CD8-positive, alpha-beta memory T cell (primary cell): ENCODE measurements at regions not wholly inside any gene's neighbourhood (a gene's known extent, or its start where the extent isn't known, plus 50 kb on each side); places are given as distances from the start of the nearest gene placed in this dataset.
"Not testable (repeated sequence)": the region's sequence is repeated elsewhere in the genome, so short reads cannot be mapped to it uniquely, and the experiment has no call there.

Experiments used
- CTCF ChIA-PET: fragments of 350-600 bp; sonication (Branson Sonifier 250); formaldehyde crosslinking; loops from one replicate; lab custom pipeline; 2021; ENCODE audit warnings: antibody characterized with exemption; lab: Charles Lee
- POLR2A ChIA-PET: fragments of 350-600 bp; sonication (Branson Sonifier 250); formaldehyde crosslinking; loops from one replicate; lab custom pipeline; 2021; ENCODE audit warnings: antibody characterized with exemption; lab: Charles Lee
- DNase-seq, 5 donors: peaks; one replicate each; pipeline versions ENCODE4 v3.0.0 to v3.0.0-alpha.2; 2020 to 2022; ENCODE audit warnings: mixed read lengths in 1 of 5
- H3K27ac ChIP-seq: one replicate; pipeline ENCODE4 v1.7.0; 2013; ENCODE audit warnings: low read depth, mild to moderate bottlenecking, low read length, moderate library complexity
- H3K27me3 ChIP-seq: 2 replicates; pipeline ENCODE4 v1.7.0; 2013; ENCODE audit warnings: low read length, mild to moderate bottlenecking; ENCODE audit not compliant: insufficient read depth, poor library complexity, severe bottlenecking
- H3K36me3 ChIP-seq: 2 replicates; pipeline ENCODE4 v1.7.0; 2013; ENCODE audit warnings: mild to moderate bottlenecking, low read length, moderate library complexity; ENCODE audit not compliant: insufficient read depth
- H3K4me1 ChIP-seq: 2 replicates; pipeline ENCODE4 v1.7.0; 2013; ENCODE audit warnings: mild to moderate bottlenecking, low read length, moderate library complexity; ENCODE audit not compliant: insufficient read depth
- H3K4me3 ChIP-seq: 2 replicates; pipeline ENCODE4 v1.7.0; 2013; ENCODE audit warnings: mild to moderate bottlenecking, low read length
- H3K9me3 ChIP-seq: 2 replicates; pipeline ENCODE4 v1.7.0; 2013; ENCODE audit warnings: mild to moderate bottlenecking, low read length
- H3K27ac Mint-ChIP-seq, 8 donors: one replicate each; pipeline ENCODE4 v1.8.0; 2020 to 2021; ENCODE audit warnings: mixed read lengths in 8 of 8, mild to moderate bottlenecking in 6 of 8, inconsistent platforms in 3 of 8, moderate library complexity in 3 of 8
- H3K27me3 Mint-ChIP-seq, 2 donors: one replicate each; pipeline ENCODE4 v1.8.0; 2020 to 2021; ENCODE audit warnings: mixed read lengths in 2 of 2, mild to moderate bottlenecking in 1 of 2, moderate library complexity in 1 of 2
- H3K36me3 Mint-ChIP-seq, 3 donors: one replicate each; pipeline ENCODE4 v1.8.0; 2020 to 2021; ENCODE audit warnings: mixed read lengths in 3 of 3, inconsistent platforms in 1 of 3, mild to moderate bottlenecking in 1 of 3
- H3K4me1 Mint-ChIP-seq, 3 donors: one replicate each; pipeline ENCODE4 v1.8.0; 2020 to 2021; ENCODE audit warnings: mixed read lengths in 3 of 3, inconsistent platforms in 1 of 3, mild to moderate bottlenecking in 1 of 3
- H3K4me3 Mint-ChIP-seq, 7 donors: one replicate each; pipeline ENCODE4 v1.8.0; 2020 to 2021; ENCODE audit warnings: mixed read lengths in 7 of 7, mild to moderate bottlenecking in 6 of 7, moderate library complexity in 4 of 7, inconsistent platforms in 2 of 7
- H3K9me3 Mint-ChIP-seq, 5 donors: one replicate each; pipeline ENCODE4 v1.8.0; 2020 to 2022; ENCODE audit warnings: mixed read lengths in 5 of 5, mild to moderate bottlenecking in 3 of 5, moderate library complexity in 2 of 5, inconsistent platforms in 1 of 5

- H3K27me3 ChIP-seq, DNase-seq, H3K27ac ChIP-seq, H3K4me3 Mint-ChIP-seq, POLR2A ChIA-PET, CTCF ChIA-PET, H3K36me3 Mint-ChIP-seq, H3K27me3 Mint-ChIP-seq, H3K27ac Mint-ChIP-seq, H3K9me3 Mint-ChIP-seq, H3K4me3 ChIP-seq, H3K9me3 ChIP-seq, H3K4me1 ChIP-seq, H3K36me3 ChIP-seq, H3K4me1 Mint-ChIP-seq: not testable (repeated sequence)
These were observed 372.8 kb upstream of the CCL2 start for GRCh38 chr17:33882273-33882672.

DNA sequence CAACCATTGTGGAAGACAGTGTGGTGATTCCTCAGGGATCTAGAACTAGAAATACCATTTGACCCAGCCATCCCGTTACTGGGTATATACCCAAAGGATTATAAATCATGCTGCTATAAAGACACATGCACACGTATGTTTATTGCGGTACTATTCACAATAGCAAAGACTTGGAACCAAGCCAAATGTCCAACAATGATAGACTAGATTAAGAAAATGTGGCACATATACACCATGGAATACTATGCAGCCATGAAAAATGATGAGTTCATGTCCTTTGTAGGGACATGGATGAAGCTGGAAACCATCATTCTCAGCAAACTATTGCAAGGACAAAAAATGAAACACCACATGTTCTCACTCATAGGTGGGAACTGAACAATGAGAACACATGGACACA is 372.4 kb upstream of the CCL2 start:
- H3K4me1 Mint-ChIP-seq, H3K9me3 ChIP-seq, H3K36me3 ChIP-seq, H3K4me3 Mint-ChIP-seq, H3K4me3 ChIP-seq, H3K27me3 ChIP-seq, H3K9me3 Mint-ChIP-seq, H3K27ac ChIP-seq, POLR2A ChIA-PET, CTCF ChIA-PET, H3K36me3 Mint-ChIP-seq, H3K27ac Mint-ChIP-seq, H3K4me1 ChIP-seq, DNase-seq, H3K27me3 Mint-ChIP-seq: not testable (repeated sequence)

- H3K4me3 Mint-ChIP-seq, result no peak overlapping the region
- H3K4me1 ChIP-seq, result no peaks in the 10 kb centered on the region
These were observed 366.6 kb upstream of the CCL2 start for GRCh38 chr17:33888455-33888854.

GRCh38 chr17:33889040-33889439 is 366.0 kb upstream of the CCL2 start:
- Histone ChIP-seq H3K9me3 (no peaks in the 10 kb centered on the region), H3K27me3 (no peaks in the 10 kb centered on the region), H3K4me3 (no peak overlapping the region), H3K4me1 (no peaks in the 10 kb centered on the region), H3K27ac (peak overlapping the region; percentile 43), H3K36me3 (no peaks in the 10 kb centered on the region)
- Mint-ChIP-seq H3K36me3 (no peaks in the 10 kb centered on the region), H3K9me3 (no peaks in the 10 kb centered on the region), H3K4me1 (no peaks in the 10 kb centered on the region), H3K27me3 (peaks cover 4 to 7% of the 10 kb centered on the region in 2 donors), H3K4me3 (no peak overlapping the region), H3K27ac (no peak overlapping the region)
- DNase-seq, result no peak
- ChIA-PET CTCF (no interaction called here), POLR2A (no interaction called here)

More at GRCh38 chr17:33888455-33888854, 366.6 kb upstream of the CCL2 start:
- H3K4me3 ChIP-seq, result no peak overlapping the region
- no peaks in the 10 kb centered on the region for H3K36me3 ChIP-seq
- no peak for DNase-seq
- H3K27ac ChIP-seq, result peak overlapping the region; percentile 43
- ChIA-PET CTCF (no interaction called here), POLR2A (no interaction called here)
- H3K9me3 ChIP-seq, result no peaks in the 10 kb centered on the region
- Mint-ChIP-seq H3K4me1 (no peaks in the 10 kb centered on the region), H3K9me3 (peaks cover 0 to 2% (median 0%) of the 10 kb centered on the region in 5 donors), H3K27ac (no peak overlapping the region), H3K27me3 (peaks cover 0 to 7% of the 10 kb centered on the region in 2 donors), H3K36me3 (no peaks in the 10 kb centered on the region)
- no peaks in the 10 kb centered on the region for H3K27me3 ChIP-seq

DNA sequence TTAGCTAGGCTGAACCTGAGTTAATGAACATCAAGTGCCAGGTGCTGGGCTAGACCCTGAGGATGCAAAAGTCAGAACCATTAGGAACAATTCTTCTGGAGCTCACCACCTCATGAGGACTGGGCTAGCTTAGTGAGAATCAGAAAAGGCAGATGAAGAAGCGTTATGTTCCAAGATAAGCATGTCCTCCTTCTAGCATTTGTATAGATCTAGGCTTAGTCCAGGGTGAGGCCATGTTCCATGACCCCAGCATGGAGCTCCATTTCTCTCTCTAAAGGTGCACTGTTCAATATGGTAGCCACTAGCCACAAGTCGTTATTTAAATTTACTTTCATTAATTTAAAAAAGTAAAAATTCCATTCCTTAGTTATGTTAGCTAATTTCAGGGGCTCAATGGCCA is 365.3 kb upstream of the CCL2 start:
- Mint-ChIP-seq H3K4me1 (no peaks in the 10 kb centered on the region), H3K4me3 (no peak overlapping the region), H3K27ac (peak overlapping the region in 1 of 8 donors; percentile 11), H3K27me3 (peaks cover 7 to 8% of the 10 kb centered on the region in 2 donors), H3K36me3 (no peaks in the 10 kb centered on the region), H3K9me3 (no peaks in the 10 kb centered on the region)
- no peak for DNase-seq
- Histone ChIP-seq H3K4me3 (no peak overlapping the region), H3K27ac (peak overlapping the region; percentile 43), H3K36me3 (no peaks in the 10 kb centered on the region), H3K4me1 (no peaks in the 10 kb centered on the region), H3K9me3 (no peaks in the 10 kb centered on the region), H3K27me3 (no peaks in the 10 kb centered on the region)
- ChIA-PET CTCF (no interaction called here), POLR2A (no interaction called here)

DNA sequence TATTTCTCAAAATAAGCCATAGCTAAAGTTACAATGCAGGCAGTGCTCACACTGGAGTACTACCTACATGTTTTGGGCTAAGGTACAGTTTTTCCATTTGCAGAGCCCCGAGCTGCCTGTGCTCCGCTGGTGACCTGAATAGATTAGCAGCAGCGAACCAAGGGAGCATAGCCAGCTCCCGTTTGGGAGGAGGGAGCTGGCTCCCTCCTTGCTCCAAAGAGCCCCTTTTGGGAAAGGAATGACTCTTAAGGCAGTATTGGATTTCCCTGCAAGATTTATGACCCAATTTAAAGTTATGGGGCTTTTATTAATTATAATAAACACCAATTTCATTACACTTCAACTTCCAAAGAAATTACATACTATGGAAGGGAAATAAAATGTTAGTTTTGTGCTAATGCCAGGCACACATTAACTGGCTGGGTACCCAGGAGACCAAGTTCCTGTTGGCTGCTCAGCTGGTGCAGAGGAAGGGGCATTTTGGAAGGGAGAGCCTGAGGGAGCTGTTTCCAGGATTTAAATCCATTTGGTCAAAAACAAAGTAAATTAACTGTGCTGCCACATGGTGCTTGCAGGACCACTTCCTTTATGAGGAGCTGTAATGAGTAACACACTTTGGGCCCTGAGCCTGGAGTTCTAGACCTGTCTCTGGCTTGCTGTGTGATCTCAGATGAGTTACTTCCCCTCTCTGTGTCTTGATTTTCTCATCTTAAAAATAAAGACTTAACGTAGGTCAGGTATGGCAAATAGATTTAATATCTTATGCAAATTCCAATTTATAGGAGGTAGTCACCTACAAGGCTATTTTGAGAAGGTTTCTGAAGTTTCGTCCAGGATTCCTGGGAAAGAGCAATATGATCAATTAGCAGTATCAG is 362.1 kb upstream of the CCL2 start:
- no peak overlapping the region for H3K4me3 Mint-ChIP-seq
- no peak overlapping the region for H3K4me3 ChIP-seq
- H3K4me1 Mint-ChIP-seq, result no peaks in the 10 kb centered on the region
- no peaks in the 10 kb centered on the region for H3K36me3 Mint-ChIP-seq
- DNase-seq, result no peak
- no peaks in the 10 kb centered on the region for H3K27me3 ChIP-seq
- H3K27me3 Mint-ChIP-seq, result peaks cover 8 to 16% of the 10 kb centered on the region in 2 donors
- H3K27ac ChIP-seq, result no peak overlapping the region
- H3K27ac Mint-ChIP-seq, result no peak overlapping the region
- no peaks in the 10 kb centered on the region for H3K9me3 Mint-ChIP-seq
- POLR2A ChIA-PET, result no interaction called here
- CTCF ChIA-PET, result no interaction called here
- no peaks in the 10 kb centered on the region for H3K9me3 ChIP-seq
- no peaks in the 10 kb centered on the region for H3K4me1 ChIP-seq
- H3K36me3 ChIP-seq, result no peaks in the 10 kb centered on the region

DNA sequence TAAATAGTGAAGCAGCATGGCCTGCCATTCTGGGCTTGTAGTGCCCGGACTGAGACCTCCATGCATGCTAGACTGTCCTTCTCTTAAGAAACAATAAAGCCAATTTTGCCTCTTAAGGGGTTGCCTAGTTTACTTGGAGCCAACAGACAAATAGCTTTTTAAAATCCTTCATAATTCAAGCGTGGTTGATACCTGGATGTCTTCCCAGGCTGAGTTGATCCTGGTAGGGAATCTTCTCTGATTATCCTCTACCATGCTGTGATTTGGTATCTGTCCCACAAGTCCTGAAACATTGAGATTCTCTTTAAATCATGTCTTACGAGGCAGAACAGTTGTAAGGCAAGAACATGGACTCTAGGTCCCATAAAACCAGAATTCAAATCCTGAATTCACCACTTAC is 359.6 kb upstream of the CCL2 start:
- no peak overlapping the region for H3K4me3 Mint-ChIP-seq
- POLR2A ChIA-PET, result no interaction called here
- H3K36me3 Mint-ChIP-seq, result no peaks in the 10 kb centered on the region
- Histone ChIP-seq H3K9me3 (no peaks in the 10 kb centered on the region), H3K4me3 (no peak overlapping the region), H3K27ac (no peak overlapping the region), H3K36me3 (no peaks in the 10 kb centered on the region), H3K27me3 (no peaks in the 10 kb centered on the region), H3K4me1 (no peaks in the 10 kb centered on the region)
- H3K4me1 Mint-ChIP-seq, result no peaks in the 10 kb centered on the region
- CTCF ChIA-PET, result no interaction called here
- H3K27me3 Mint-ChIP-seq, result peaks cover 10 to 20% of the 10 kb centered on the region in 2 donors
- DNase-seq, result no peak
- no peaks in the 10 kb centered on the region for H3K9me3 Mint-ChIP-seq
- H3K27ac Mint-ChIP-seq, result no peak overlapping the region

- no peaks in the 10 kb centered on the region for H3K36me3 Mint-ChIP-seq
- no peak overlapping the region for H3K27ac Mint-ChIP-seq
- H3K9me3 Mint-ChIP-seq, result no peaks in the 10 kb centered on the region
- H3K27me3 Mint-ChIP-seq, result peaks cover 10 to 22% of the 10 kb centered on the region in 2 donors
- no peak overlapping the region for H3K4me3 Mint-ChIP-seq
- ChIA-PET CTCF (no interaction called here), POLR2A (no interaction called here)
- Histone ChIP-seq H3K27ac (no peak overlapping the region), H3K27me3 (no peaks in the 10 kb centered on the region), H3K36me3 (no peaks in the 10 kb centered on the region), H3K9me3 (no peaks in the 10 kb centered on the region), H3K4me3 (no peak overlapping the region), H3K4me1 (no peaks in the 10 kb centered on the region)
- H3K4me1 Mint-ChIP-seq, result no peaks in the 10 kb centered on the region
- DNase-seq, result no peak
These were observed 358.8 kb upstream of the CCL2 start for GRCh38 chr17:33896263-33896662.
